ENCODE measurements at regions not wholly inside any gene's neighbourhood (a gene's known extent, or its start where the extent isn't known, plus 50 kb on each side); places are given as distances from the start of the nearest gene placed in this dataset.

- no peak overlapping the region for H2AK5ac ChIP-seq (ENCODE audit: low read depth, low read length)
- FAIRE-seq: no peak
- no peak overlapping the region for H3K27ac ChIP-seq (ENCODE audit: low read depth, low read length)
- TF ChIP-seq MAFK (IDR thresholded peaks at IDR 0.05; ENCODE audit: low read depth, low read length) (no peak), ASH2L (IDR thresholded peaks at IDR 0.05; ENCODE audit: low read length) (no peak), TAF7 (optimal IDR thresholded peaks at IDR 0.05; ENCODE audit: borderline replicate concordance, low read depth, low read length) (no peak), POLR2AphosphoS5 (IDR thresholded peaks at IDR 0.05; ENCODE audit: low read depth, low read length) (no peak), USF2 (IDR thresholded peaks at IDR 0.05; ENCODE audit: low read length) (no peak)
These were observed 142.4 kb upstream of the ANKRD50 start for GRCh38 chr4:124854968-124855367.

More at GRCh38 chr4:124854968-124855367, 142.4 kb upstream of the ANKRD50 start:
- Histone ChIP-seq H3K9ac (replicated peaks in 1 of 4; ENCODE audit: extremely low read depth in 1 of 4, low read depth in 3 of 4, low read length in 3 of 4) (no peak overlapping the region), H2BK12ac (ENCODE audit: low read depth, low read length) (no peak overlapping the region), H3K23ac (ENCODE audit: insufficient read length) (no peak overlapping the region), H3K4ac (replicated peaks; ENCODE audit: insufficient read length, low read depth, low read length) (no peak overlapping the region), H2AFZ (ENCODE audit: low read length) (no peak overlapping the region), H3K4me3 (ENCODE audit: extremely low read depth in 1 of 4, insufficient read depth in 2 of 4, low read depth in 3 of 4, low read length in 4 of 4) (no peak overlapping the region), H4K20me1 (replicated peaks in 1 of 2; ENCODE audit: control insufficient read depth in 1 of 2, insufficient read depth in 2 of 2, low read length in 2 of 2) (no peaks in the 10 kb centered on the region), H3K79me2 (ENCODE audit: control insufficient read depth in 1 of 2, insufficient read depth in 2 of 2, low read length in 2 of 2) (no peaks in the 10 kb centered on the region), H3K27me3 (replicated peaks in 1 of 4; ENCODE audit: control insufficient read depth in 3 of 4, extremely low read depth in 1 of 4, insufficient read depth in 3 of 4, low read length in 3 of 4) (no peaks in the 10 kb centered on the region), H4K5ac (ENCODE audit: insufficient read length, low read depth, low read length) (no peak overlapping the region), H3K14ac (ENCODE audit: insufficient read length) (no peak overlapping the region), H3K56ac (replicated peaks; ENCODE audit: insufficient read length, low read depth, low read length) (no peak overlapping the region), H3K79me1 (ENCODE audit: low read depth, low read length) (no peaks in the 10 kb centered on the region), H3K18ac (ENCODE audit: extremely low read depth, low read length) (no peak overlapping the region), H2BK120ac (replicated peaks; ENCODE audit: low read depth, low read length) (no peak overlapping the region), H3K36me3 (ENCODE audit: control insufficient read depth in 2 of 4, insufficient read depth in 4 of 4, low read length in 3 of 4) (no peaks in the 10 kb centered on the region), H4K91ac (replicated peaks; ENCODE audit: insufficient read length, low read length) (no peak overlapping the region), H4K8ac (ENCODE audit: extremely low read depth, insufficient read depth, low read length) (no peak overlapping the region), H3K23me2 (ENCODE audit: low read depth, low read length) (no peaks in the 10 kb centered on the region), H2BK15ac (ENCODE audit: low read length) (no peak overlapping the region), H3K4me2 (ENCODE audit: insufficient read depth in 1 of 2, low read depth in 2 of 2, low read length in 2 of 2) (no peak overlapping the region), H2BK5ac (ENCODE audit: low read depth, low read length) (no peak overlapping the region), H2BK20ac (ENCODE audit: low read length) (no peak overlapping the region), H3K9me3 (ENCODE audit: insufficient read depth in 2 of 2, low read depth in 1 of 2, low read length in 1 of 2) (0 out of 4 replicates have a peak, but pooled peaks cover 0 to 2% of the 10 kb centered on the region in 2 experiments), H3K4me1 (replicated peaks in 1 of 4; ENCODE audit: control insufficient read depth in 3 of 4, insufficient read depth in 4 of 4, low read length in 3 of 4) (no peaks in the 10 kb centered on the region)
- no peak for DNase-seq (ENCODE audit: low read depth in 1 of 2, low spot score in 2 of 2)
- WGBS, 2 experiments (ENCODE audit: extremely low coverage in 1 of 2, insufficient coverage in 1 of 2, insufficient read length in 1 of 2, insufficient replicate concordance in 2 of 2, low coverage in 1 of 2, low lambda C conversion rate in 2 of 2, missing lambda C conversion rate in 1 of 2): 90% methylated on average over 3 of the region's 3 CpGs; no CpG with 5 or more reads in 1 of the 2 experiments
- CTCF ChIA-PET (ENCODE audit: partially characterized antibody): no interaction called here
- POLR2A ChIA-PET (ENCODE audit: partially characterized antibody): no interaction called here

All from H1 (cell line).